Activated CD4-positive, alpha-beta memory T cell treated with anti-CD3 and anti-CD28 coated beads, Interleukin-2, amount 10 ng/mL, durations not matched to agents 7 days and 5 days (primary cell): ENCODE measurements at regions not wholly inside any gene's neighbourhood (a gene's known extent, or its start where the extent isn't known, plus 50 kb on each side); places are given as distances from the start of the nearest gene placed in this dataset.

ENCODE experiments used
- CTCF ChIA-PET: fragments of 350-600 bp; sonication (Branson Sonifier 250); formaldehyde crosslinking; loops from one replicate; lab custom pipeline; 2021; ENCODE audit warnings: antibody characterized with exemption, inconsistent platforms; lab: Charles Lee
- POLR2A ChIA-PET: fragments of 350-600 bp; sonication (Branson Sonifier 250); formaldehyde crosslinking; loops from one replicate; lab custom pipeline; 2021; ENCODE audit warnings: antibody characterized with exemption; lab: Charles Lee
- DNase-seq: peaks from one replicate; pipeline ENCODE4 v3.0.0-alpha.2; 2020
- H3K27ac Mint-ChIP-seq: one replicate; pipeline ENCODE4 v1.8.0; 2021; ENCODE audit warnings: mild to moderate bottlenecking, mixed read lengths
- H3K27me3 Mint-ChIP-seq: one replicate; pipeline ENCODE4 v1.8.0; 2021; ENCODE audit warnings: mixed read lengths
- H3K36me3 Mint-ChIP-seq: one replicate; pipeline ENCODE4 v1.8.0; 2021; ENCODE audit warnings: low read depth, mixed read lengths
- H3K4me1 Mint-ChIP-seq: one replicate; pipeline ENCODE4 v1.8.0; 2021; ENCODE audit warnings: mixed read lengths
- H3K4me3 Mint-ChIP-seq: one replicate; pipeline ENCODE4 v1.8.0; 2021; ENCODE audit warnings: mild to moderate bottlenecking, mixed read lengths
- H3K9me3 Mint-ChIP-seq: one replicate; pipeline ENCODE4 v1.8.0; 2021; ENCODE audit warnings: mixed read lengths

DNA sequence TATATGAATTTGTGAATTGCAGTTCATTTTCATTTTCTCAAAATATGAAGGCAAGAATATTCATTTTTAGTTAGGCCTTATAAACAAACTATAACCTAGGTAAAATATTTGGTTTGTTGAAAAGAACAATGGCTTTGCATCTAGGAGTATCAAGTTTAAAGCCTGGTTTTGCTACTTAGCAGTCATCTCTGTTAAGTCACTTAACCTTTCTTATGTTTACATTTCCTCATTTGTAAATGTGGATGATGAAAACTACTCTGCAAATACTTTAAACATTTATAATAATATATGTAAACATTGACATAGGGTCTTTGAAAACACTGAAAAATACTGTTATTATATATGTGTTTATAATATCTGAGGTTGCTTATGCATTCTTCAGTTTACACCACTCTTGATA lies 135.5 kb downstream of the CENPW start:
- Mint-ChIP-seq H3K9me3 (no peaks in the 10 kb centered on the region), H3K27ac (no peak overlapping the region), H3K4me1 (no peaks in the 10 kb centered on the region), H3K36me3 (no peaks in the 10 kb centered on the region), H3K4me3 (no peak overlapping the region), H3K27me3 (no peaks in the 10 kb centered on the region)
- ChIA-PET CTCF (no interaction called here), POLR2A (no interaction called here)
- no peak for DNase-seq

DNA sequence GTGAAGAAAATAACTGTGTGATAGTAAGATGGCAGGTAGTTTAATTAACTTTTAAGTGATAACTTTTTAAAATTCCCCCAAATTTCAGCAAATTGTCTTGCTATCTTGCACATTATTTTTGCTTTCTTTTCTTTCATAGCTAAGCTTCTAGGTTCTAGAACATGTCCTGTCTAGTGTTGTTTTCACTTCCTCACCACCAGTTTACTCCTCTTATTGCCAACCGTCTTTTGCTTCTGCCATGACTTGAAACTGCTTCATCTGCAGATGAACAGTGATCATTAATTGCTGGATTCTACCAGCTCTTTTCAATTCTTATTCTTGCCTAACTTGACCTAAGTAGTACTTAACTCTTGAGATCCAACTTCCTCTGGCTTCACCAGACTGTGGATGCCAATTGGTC lies 137.8 kb downstream of the CENPW start:
- H3K9me3 Mint-ChIP-seq, result no peaks in the 10 kb centered on the region
- no peak overlapping the region for H3K4me3 Mint-ChIP-seq
- no peaks in the 10 kb centered on the region for H3K36me3 Mint-ChIP-seq
- POLR2A ChIA-PET, result no interaction called here
- no peak overlapping the region for H3K27ac Mint-ChIP-seq
- DNase-seq, result no peak
- CTCF ChIA-PET, result interaction anchor here (0.6 kb wide), 1 partner anchor 710 kb away, joined by 3 read pairs; no protein-coding TSS in a partner anchor
- no peaks in the 10 kb centered on the region for H3K27me3 Mint-ChIP-seq
- H3K4me1 Mint-ChIP-seq, result no peaks in the 10 kb centered on the region

DNA sequence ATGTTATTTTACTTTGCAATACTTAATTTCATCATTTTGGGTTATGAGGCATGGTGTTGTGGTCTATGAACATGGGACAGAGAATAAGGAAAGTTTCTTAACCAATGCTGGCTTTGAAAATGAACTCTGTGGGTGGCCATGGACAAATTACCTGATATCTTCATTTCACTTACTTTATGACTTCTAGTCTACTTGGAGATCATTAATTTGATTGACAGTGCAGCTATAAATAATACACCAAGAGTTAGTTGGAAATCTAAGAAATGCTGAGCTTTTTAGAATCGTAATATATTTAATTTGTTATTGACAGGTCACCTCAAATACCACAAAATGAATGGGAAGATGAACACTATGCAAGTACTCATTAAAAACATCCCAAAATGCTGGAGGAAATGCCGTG lies 140.4 kb downstream of the CENPW start:
- Mint-ChIP-seq H3K4me1 (no peaks in the 10 kb centered on the region), H3K27me3 (no peaks in the 10 kb centered on the region), H3K27ac (no peak overlapping the region), H3K36me3 (no peaks in the 10 kb centered on the region), H3K9me3 (no peaks in the 10 kb centered on the region), H3K4me3 (no peak overlapping the region)
- CTCF ChIA-PET, result no interaction called here
- POLR2A ChIA-PET, result no interaction called here
- no peak for DNase-seq

DNA sequence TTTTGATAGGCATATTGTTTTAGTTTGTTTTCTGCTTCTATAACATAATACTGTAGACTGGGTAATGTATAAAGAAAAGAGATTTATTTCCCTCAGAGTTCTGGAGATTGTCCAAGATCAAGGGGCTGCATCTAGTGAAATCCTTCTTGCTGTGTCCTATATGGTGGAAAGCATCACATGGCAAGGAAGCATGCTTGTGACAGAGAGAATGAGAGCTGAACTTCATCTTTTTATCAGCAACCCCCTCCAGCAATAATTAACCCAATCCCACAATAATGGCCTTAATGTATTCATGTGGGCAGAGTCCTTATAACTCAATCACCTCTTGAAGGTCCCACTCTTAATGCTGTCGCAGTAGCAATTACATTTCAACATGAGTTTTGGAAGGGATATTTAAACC lies 141.4 kb downstream of the CENPW start:
- ChIA-PET CTCF (no interaction called here), POLR2A (no interaction called here)
- Mint-ChIP-seq H3K4me3 (no peak overlapping the region), H3K27me3 (no peaks in the 10 kb centered on the region), H3K27ac (no peak overlapping the region), H3K9me3 (no peaks in the 10 kb centered on the region), H3K4me1 (no peaks in the 10 kb centered on the region), H3K36me3 (no peaks in the 10 kb centered on the region)
- DNase-seq, result no peak

DNA sequence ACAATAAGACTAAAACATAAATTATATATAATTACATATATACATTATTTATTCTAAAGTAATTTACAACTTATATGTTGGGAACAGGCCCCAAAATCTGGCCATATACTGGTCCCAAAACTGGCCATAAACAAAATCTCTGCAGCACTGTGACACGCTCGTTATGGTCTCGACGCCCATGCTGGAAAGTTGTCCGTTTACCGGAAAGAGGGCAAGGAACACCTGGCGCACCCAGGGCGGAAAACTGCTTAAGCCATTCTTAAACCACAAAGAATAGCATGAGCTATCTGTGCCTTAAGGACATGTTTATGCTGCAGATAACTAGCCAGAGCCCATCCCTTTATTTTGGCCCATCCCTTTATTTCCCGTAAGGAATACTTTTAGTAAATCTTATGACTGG lies 164.9 kb downstream of the CENPW start:
- Mint-ChIP-seq H3K9me3 (peaks cover 4% of the 10 kb centered on the region), H3K4me3 (no peak overlapping the region), H3K27me3 (no peaks in the 10 kb centered on the region), H3K4me1 (no peaks in the 10 kb centered on the region), H3K36me3 (no peaks in the 10 kb centered on the region), H3K27ac (no peak overlapping the region)
- POLR2A ChIA-PET, result no interaction called here
- DNase-seq, result no peak
- CTCF ChIA-PET, result no interaction called here

DNA sequence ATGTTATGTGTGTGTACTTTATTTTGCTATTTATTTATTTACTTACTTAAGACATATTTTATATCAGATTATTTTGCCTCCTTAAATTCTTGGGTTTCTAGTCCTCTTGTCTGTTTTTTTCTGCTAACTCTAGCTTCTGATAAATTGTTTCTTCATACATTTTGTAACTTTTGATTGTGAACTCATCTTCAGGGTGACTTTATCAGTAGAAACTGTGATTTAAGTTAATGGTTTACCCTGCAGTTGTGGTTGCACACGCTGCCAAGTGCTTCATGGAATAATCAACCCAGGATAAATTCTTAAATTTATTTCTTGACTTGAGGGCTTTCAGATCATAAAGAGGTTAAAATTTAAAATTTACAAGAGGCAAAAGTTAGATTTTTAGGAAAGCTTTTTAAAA lies 173.3 kb downstream of the CENPW start:
- no peak overlapping the region for H3K27ac Mint-ChIP-seq
- no peaks in the 10 kb centered on the region for H3K27me3 Mint-ChIP-seq
- ChIA-PET POLR2A (no interaction called here), CTCF (no interaction called here)
- no peaks in the 10 kb centered on the region for H3K36me3 Mint-ChIP-seq
- no peaks in the 10 kb centered on the region for H3K9me3 Mint-ChIP-seq
- no peak overlapping the region for H3K4me3 Mint-ChIP-seq
- no peak for DNase-seq
- H3K4me1 Mint-ChIP-seq, result no peaks in the 10 kb centered on the region

DNA sequence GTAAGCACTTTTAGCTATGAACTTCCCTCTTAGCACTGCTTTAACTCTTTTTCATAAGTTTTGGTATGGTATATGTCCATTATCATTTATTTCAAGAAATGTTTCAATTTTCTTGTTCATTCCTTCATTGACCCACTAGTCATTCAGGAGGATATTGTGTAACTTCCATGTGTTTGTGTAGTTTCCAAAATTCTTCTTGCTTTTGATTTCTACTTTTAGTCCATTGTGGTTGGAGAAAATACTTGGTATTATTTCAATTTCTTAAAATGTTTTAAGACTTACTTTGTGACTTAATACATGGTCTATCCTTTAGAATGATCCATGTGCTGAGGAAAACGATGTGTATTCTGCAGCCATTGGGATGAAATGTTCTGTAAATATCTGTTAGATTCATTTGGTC lies 176.5 kb downstream of the CENPW start:
- H3K27me3 Mint-ChIP-seq, result no peaks in the 10 kb centered on the region
- no peaks in the 10 kb centered on the region for H3K36me3 Mint-ChIP-seq
- no peaks in the 10 kb centered on the region for H3K4me1 Mint-ChIP-seq
- no peak for DNase-seq
- ChIA-PET CTCF (no interaction called here), POLR2A (no interaction called here)
- no peaks in the 10 kb centered on the region for H3K9me3 Mint-ChIP-seq
- H3K4me3 Mint-ChIP-seq, result no peak overlapping the region
- no peak overlapping the region for H3K27ac Mint-ChIP-seq

DNA sequence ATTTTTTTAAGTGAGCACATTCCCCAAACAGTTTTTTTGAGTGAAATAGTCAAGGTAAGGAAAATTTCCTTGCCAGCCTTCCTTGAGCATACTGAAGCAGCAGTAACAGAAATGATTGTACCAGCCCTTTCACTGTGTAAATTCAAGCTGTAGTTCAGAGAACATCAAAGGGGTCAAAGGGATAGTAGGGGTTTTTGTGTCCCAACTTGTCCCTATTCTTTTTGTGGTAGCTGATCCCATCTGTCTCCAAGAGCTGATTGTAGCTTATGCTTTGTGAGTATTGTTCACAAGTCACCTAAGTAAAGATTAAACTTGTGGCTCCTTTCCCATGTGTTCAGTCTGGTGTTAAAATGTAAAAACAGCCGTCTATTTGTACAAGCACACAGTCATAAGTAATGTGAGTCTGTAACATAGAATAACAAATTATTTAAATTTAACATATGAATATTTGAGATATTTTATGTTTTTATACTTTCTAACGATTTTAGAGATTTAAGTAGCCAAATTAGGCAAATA lies 185.0 kb downstream of the CENPW start:
- Mint-ChIP-seq H3K4me1 (no peaks in the 10 kb centered on the region), H3K36me3 (no peaks in the 10 kb centered on the region), H3K4me3 (no peak overlapping the region), H3K27me3 (no peaks in the 10 kb centered on the region), H3K9me3 (no peaks in the 10 kb centered on the region), H3K27ac (no peak overlapping the region)
- ChIA-PET POLR2A (no interaction called here), CTCF (no interaction called here)
- DNase-seq, result no peak

DNA sequence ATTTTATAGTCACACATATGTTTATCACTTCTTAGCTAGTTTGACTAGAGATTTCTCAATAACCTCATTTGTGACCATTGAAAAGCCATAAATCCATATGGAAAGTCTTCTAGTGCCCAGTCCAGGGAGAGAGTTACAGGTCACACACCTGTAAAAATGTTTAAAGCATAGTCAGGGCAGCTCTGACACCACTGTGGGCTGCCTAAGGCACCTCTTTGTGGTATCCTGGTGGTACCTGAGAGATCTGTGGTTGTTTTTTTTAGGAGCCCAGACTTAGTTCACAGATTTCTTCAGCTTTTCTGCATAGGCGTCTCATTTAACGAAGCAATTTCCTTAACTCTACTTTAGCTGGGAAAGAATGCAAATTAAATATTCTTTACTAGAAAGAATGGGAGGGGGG lies 186.6 kb downstream of the CENPW start:
- H3K4me1 Mint-ChIP-seq, result no peaks in the 10 kb centered on the region
- H3K4me3 Mint-ChIP-seq, result no peak overlapping the region
- ChIA-PET POLR2A (no interaction called here), CTCF (no interaction called here)
- no peak for DNase-seq
- no peaks in the 10 kb centered on the region for H3K36me3 Mint-ChIP-seq
- no peaks in the 10 kb centered on the region for H3K27me3 Mint-ChIP-seq
- no peak overlapping the region for H3K27ac Mint-ChIP-seq
- H3K9me3 Mint-ChIP-seq, result no peaks in the 10 kb centered on the region

DNA sequence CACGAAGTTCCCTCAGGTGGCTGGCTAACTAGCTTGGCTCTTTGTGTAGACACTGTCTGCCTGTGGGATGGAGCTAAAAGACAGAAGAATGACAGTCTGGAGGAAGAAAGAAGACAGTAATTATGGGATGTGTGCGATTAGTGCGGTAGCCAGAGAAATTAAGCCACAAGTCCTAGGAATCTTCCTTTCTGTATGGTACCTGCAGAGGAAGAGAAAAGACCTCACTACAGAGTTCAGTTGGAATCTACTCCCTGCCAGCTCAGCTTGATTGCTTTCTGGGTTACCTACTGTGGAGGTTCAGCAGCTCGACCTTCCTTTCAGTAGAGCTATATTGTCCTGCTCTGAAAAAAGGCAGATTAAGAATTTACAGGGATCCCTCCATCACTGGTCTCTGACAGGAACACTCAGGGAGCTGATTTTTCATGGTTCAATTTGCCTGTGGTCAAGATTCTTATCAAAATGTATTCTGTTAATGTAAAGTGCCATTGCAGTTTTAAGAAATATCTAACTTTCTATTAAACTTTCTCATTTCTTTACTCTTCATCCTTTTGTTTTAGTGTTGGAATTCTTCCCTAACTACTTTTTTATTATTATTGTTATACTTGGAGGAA lies 187.2 kb downstream of the CENPW start:
- ChIA-PET CTCF (no interaction called here), POLR2A (no interaction called here)

DNA sequence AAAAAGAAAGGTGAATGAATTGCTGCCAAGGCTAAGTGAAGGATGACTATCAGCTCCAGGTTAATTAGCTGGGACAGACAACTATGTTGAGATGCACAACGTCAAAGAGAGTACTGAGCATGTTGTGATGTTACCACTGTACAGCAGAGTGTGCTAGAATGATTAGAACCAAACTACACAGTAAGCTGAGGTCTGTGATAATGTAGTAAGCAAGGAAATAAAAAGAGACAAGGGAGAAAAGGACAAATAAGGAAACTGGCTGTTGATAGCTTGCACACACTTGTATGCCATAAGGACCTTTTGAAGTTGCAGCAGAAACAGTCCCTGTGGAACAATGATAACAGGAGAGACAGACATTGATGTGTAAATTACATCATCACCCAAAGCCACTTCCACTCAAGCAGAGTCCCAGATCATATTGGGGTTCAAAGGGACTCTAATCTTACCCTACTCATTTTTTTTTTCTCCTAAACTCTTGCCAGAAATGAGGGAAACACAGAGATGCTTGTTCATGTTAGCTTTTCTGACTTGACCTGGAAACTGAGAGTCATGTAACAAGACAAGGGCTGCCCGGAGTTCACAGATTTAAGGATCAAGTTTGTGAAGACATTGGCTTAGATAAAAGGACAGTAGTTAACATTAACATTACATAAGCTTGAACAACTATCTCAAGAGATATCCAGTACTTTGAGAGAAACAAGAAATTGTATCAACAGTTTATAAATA lies 189.9 kb downstream of the CENPW start:
- H3K36me3 Mint-ChIP-seq, result no peaks in the 10 kb centered on the region
- no peak overlapping the region for H3K27ac Mint-ChIP-seq
- H3K27me3 Mint-ChIP-seq, result no peaks in the 10 kb centered on the region
- no peak for DNase-seq
- CTCF ChIA-PET, result no interaction called here
- no peaks in the 10 kb centered on the region for H3K9me3 Mint-ChIP-seq
- no peak overlapping the region for H3K4me3 Mint-ChIP-seq
- H3K4me1 Mint-ChIP-seq, result no peaks in the 10 kb centered on the region
- POLR2A ChIA-PET, result no interaction called here

More for the DNA sequence above, 187.2 kb downstream of the CENPW start:
- H3K36me3 Mint-ChIP-seq, result no peaks in the 10 kb centered on the region
- no peak overlapping the region for H3K27ac Mint-ChIP-seq
- no peak for DNase-seq
- no peaks in the 10 kb centered on the region for H3K9me3 Mint-ChIP-seq
- no peaks in the 10 kb centered on the region for H3K27me3 Mint-ChIP-seq
- no peak overlapping the region for H3K4me3 Mint-ChIP-seq
- H3K4me1 Mint-ChIP-seq, result no peaks in the 10 kb centered on the region

DNA sequence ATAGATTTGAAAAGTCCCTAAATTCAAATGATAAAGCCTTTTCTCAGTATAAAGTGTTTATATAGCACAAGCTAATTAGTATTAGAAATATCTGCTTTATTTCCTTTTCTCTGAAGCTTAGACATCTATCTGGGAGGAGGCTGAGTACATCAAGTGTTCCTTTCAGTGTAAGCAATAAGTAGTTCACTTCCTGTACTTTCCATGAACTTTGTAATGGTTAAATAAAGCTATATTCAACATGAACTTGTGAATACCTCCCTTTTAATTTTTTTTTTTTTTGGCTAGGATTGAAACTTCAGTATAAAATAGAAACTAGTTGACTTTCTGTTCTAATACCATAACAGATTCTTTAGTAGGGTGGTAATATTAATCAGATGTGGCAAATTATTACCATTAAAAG lies 190.9 kb downstream of the CENPW start:
- Mint-ChIP-seq H3K4me3 (no peak overlapping the region), H3K4me1 (no peaks in the 10 kb centered on the region), H3K27me3 (no peaks in the 10 kb centered on the region), H3K9me3 (no peaks in the 10 kb centered on the region), H3K36me3 (no peaks in the 10 kb centered on the region), H3K27ac (no peak overlapping the region)
- ChIA-PET POLR2A (no interaction called here), CTCF (no interaction called here)
- DNase-seq, result no peak

DNA sequence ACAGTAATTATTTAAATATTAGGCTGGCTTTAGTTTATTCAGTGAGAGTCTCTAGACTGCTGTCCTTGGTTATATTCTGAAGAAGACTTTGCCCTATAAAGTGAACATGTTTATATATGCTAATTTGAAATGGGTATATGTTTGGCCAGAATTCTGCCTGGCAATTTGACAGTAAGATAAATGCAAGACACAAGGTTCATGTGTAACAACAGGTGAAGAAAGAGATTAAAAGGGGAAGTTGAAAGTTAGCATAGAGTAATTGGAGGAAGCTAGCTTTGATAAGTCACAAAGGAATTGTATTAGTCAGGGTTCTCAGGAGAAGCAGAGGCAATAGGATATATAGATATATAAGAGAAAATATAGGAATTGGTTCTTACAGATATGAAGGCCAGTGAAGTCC lies 191.4 kb downstream of the CENPW start:
- H3K4me1 Mint-ChIP-seq, result no peaks in the 10 kb centered on the region
- DNase-seq, result no peak
- no peaks in the 10 kb centered on the region for H3K9me3 Mint-ChIP-seq
- ChIA-PET CTCF (no interaction called here), POLR2A (no interaction called here)
- no peak overlapping the region for H3K27ac Mint-ChIP-seq
- no peaks in the 10 kb centered on the region for H3K27me3 Mint-ChIP-seq
- no peaks in the 10 kb centered on the region for H3K36me3 Mint-ChIP-seq
- H3K4me3 Mint-ChIP-seq, result no peak overlapping the region

DNA sequence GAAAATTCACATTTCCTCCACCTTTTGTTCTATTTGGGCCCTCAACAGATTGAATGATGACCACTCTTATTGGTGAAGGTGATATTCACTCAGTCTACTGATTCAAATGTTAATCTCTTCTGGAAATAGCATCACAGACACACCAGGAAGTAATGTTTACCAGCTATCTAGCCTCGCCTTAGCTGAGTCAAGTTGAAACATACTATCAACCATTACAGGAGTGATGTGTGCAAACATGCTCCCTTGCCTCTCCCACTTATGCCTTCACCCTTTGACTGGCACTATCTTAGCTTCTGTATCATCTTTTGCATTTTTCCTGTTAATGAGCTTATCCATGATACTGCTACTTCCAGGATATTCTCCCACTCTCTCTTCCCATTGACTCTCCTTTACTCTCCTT lies 191.9 kb downstream of the CENPW start:
- peaks cover 3% of the 10 kb centered on the region for H3K27me3 Mint-ChIP-seq
- no peaks in the 10 kb centered on the region for H3K9me3 Mint-ChIP-seq
- CTCF ChIA-PET, result no interaction called here
- H3K4me3 Mint-ChIP-seq, result no peak overlapping the region
- POLR2A ChIA-PET, result no interaction called here
- DNase-seq, result no peak
- H3K4me1 Mint-ChIP-seq, result no peaks in the 10 kb centered on the region
- H3K27ac Mint-ChIP-seq, result no peak overlapping the region
- H3K36me3 Mint-ChIP-seq, result no peaks in the 10 kb centered on the region
